ENCODE measurements at regions not wholly inside any gene's neighbourhood (a gene's known extent, or its start where the extent isn't known, plus 50 kb on each side); places are given as distances from the start of the nearest gene placed in this dataset.

DNA sequence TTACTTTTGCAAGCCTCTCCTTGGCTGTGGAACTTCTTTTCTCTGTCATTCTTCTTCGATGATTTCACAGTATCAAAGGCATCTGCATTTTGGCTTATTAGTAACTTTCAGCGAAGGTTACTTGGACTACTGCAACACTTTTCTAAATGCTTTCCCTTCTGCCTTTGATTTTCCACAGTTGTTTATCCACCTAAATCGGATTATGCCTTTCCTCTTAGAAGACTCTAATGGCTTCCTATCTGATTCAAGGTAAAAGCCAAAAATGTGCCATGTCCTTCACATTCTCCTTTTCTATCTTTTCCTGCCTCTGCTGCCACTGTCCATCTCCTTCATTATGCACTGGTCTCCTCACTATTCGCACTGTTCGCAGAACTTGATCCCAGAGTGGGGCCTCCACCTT, 1606.3 kb upstream of the LRRTM3 start:
- Mint-ChIP-seq H3K27me3 (ENCODE audit: low read depth) (no peaks in the 10 kb centered on the region), H3K36me3 (no peaks in the 10 kb centered on the region), H3K9me3 (no peaks in the 10 kb centered on the region), H3K27ac (peak overlapping the region; percentile 4), H3K4me3 (no peak overlapping the region), H3K4me1 (peaks cover 10% of the 10 kb centered on the region)
- no peak for DNase-seq (ENCODE audit: low spot score in 2 of 2, unreplicated experiment in 2 of 2)
- TF ChIP-seq, protein P1, sequence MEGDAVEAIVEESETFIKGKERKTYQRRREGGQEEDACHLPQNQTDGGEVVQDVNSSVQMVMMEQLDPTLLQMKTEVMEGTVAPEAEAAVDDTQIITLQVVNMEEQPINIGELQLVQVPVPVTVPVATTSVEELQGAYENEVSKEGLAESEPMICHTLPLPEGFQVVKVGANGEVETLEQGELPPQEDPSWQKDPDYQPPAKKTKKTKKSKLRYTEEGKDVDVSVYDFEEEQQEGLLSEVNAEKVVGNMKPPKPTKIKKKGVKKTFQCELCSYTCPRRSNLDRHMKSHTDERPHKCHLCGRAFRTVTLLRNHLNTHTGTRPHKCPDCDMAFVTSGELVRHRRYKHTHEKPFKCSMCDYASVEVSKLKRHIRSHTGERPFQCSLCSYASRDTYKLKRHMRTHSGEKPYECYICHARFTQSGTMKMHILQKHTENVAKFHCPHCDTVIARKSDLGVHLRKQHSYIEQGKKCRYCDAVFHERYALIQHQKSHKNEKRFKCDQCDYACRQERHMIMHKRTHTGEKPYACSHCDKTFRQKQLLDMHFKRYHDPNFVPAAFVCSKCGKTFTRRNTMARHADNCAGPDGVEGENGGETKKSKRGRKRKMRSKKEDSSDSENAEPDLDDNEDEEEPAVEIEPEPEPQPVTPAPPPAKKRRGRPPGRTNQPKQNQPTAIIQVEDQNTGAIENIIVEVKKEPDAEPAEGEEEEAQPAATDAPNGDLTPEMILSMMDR (IDR thresholded peaks at IDR 0.05; ENCODE audit: unreplicated experiment) = no peak

DNA sequence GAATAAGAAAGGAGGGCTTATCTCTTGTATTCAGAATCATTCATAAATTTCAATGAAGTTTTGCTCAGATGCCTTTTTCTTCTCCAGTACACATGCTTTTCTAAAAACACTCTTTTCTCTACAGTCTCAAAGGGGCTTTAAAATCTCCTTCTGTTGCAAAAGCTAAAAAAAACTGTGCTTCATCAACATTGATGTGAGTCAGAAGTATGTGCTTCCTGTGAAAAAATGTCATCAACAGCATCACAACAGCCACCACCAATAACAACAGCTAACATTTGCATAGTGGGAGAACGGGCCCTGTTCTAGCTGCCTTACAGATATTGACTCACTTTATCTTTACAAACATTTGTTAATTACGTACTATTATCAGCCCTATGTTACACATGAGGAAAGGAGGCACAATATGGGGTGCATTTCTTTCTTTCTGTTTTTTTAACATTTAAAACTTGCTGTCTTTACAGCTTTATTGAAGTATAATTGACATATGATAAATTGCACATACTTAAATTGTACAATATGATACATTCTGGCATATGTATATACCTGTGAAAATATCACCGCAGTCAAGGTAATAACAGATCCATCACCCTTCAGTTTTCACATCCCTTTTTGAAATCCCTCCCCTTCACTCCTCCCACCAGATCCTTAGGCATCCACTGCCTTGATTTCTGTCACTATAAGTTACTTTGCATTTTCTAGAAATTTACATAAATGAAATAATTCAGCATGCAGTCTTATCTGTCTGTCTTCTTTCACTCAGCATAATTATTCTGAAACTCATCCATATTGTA, 1605.4 kb upstream of the LRRTM3 start:
- Mint-ChIP-seq H3K27ac (no peak overlapping the region), H3K36me3 (no peaks in the 10 kb centered on the region), H3K9me3 (no peaks in the 10 kb centered on the region), H3K4me3 (no peak overlapping the region), H3K4me1 (peaks cover 10% of the 10 kb centered on the region), H3K27me3 (ENCODE audit: low read depth) (no peaks in the 10 kb centered on the region)
- TF ChIP-seq, protein P1 (IDR thresholded peaks at IDR 0.05; ENCODE audit: unreplicated experiment) = no peak
- no peak for DNase-seq (ENCODE audit: low spot score in 2 of 2, unreplicated experiment in 2 of 2)

DNA sequence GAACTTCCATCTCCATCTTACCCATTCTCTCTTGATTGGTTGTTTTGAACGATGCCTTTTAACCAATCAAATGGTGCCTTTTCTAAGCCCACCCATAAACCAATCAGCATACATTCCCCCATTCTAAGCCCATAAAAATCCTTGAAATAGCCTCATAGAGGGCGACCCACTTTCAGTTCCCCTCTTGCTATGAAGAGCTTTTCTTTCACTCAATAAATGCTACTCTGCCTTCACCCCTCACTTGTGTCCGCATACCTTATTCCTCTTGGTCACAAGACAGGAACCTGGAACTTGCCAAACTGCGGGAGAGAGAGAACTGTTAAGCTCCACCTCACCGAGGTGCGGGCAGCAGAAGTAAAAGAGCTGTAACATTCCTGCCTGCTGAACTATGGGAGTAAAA, 1602.0 kb upstream of the LRRTM3 start:
- H3K4me1 Mint-ChIP-seq = peaks cover 13% of the 10 kb centered on the region
- no peak for DNase-seq (ENCODE audit: low spot score in 2 of 2, unreplicated experiment in 2 of 2)
- no peak overlapping the region for H3K27ac Mint-ChIP-seq
- TF ChIP-seq, protein P1 (IDR thresholded peaks at IDR 0.05; ENCODE audit: unreplicated experiment) = no peak
- H3K4me3 Mint-ChIP-seq = no peak overlapping the region
- H3K36me3 Mint-ChIP-seq = no peaks in the 10 kb centered on the region
- no peaks in the 10 kb centered on the region for H3K27me3 Mint-ChIP-seq (ENCODE audit: low read depth)
- no peaks in the 10 kb centered on the region for H3K9me3 Mint-ChIP-seq

DNA sequence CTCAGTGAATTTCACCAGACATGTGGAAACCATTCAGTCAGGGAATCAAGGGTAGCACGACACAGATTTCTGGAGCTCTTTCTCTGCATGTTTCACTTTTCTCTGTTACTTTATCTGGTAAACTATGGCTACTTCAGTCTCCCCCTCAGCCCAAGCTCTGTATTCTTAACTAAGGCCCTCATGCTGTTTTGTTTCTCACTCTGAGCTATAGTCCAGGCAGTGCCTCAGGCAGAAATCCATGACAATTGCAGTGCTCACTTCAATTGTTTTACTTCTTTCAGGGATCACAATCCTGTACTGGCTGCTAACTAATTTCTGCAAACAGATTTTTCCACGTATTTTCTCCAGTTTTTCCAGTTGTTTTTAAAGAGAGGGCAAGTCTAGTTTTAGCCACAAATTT, 1599.9 kb upstream of the LRRTM3 start:
- H3K4me1 Mint-ChIP-seq = peaks cover 3% of the 10 kb centered on the region
- TF ChIP-seq, protein P1 (IDR thresholded peaks at IDR 0.05; ENCODE audit: unreplicated experiment) = no peak
- no peaks in the 10 kb centered on the region for H3K9me3 Mint-ChIP-seq
- no peak overlapping the region for H3K4me3 Mint-ChIP-seq
- no peak overlapping the region for H3K27ac Mint-ChIP-seq
- DNase-seq (ENCODE audit: low spot score in 2 of 2, unreplicated experiment in 2 of 2) = no peak
- H3K27me3 Mint-ChIP-seq (ENCODE audit: low read depth) = peaks cover 2% of the 10 kb centered on the region
- H3K36me3 Mint-ChIP-seq = no peaks in the 10 kb centered on the region

DNA sequence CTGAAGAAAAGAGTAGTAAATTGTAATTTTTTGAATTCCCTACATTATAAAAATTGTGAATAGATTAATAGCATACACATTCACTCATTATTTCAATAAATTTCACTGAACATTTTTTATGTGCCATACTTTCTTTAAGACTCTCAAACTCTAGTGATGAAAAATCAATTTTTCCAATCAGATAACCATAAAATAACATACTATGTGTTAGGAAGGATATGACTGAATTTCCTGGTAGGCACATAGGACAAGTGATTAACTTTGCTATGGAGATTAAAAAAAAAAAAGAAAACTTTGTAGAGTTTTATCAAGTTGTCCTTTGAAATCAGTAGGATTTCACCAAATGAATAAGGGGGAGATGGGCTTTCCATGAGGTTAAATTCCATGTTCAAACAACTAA, 1597.3 kb upstream of the LRRTM3 start:
- Mint-ChIP-seq H3K4me1 (peaks cover 3% of the 10 kb centered on the region), H3K9me3 (no peaks in the 10 kb centered on the region), H3K27ac (no peak overlapping the region), H3K4me3 (no peak overlapping the region), H3K36me3 (no peaks in the 10 kb centered on the region), H3K27me3 (ENCODE audit: low read depth) (peaks cover 2% of the 10 kb centered on the region)
- TF ChIP-seq, protein P1 (IDR thresholded peaks at IDR 0.05; ENCODE audit: unreplicated experiment) = no peak
- DNase-seq (ENCODE audit: low spot score in 2 of 2, unreplicated experiment in 2 of 2) = no peak

All from mesothelial cell of epicardium (in vitro differentiated cells).